Heart left ventricle (tissue), 13 donors: ENCODE measurements at regions not wholly inside any gene's neighbourhood (a gene's known extent, or its start where the extent isn't known, plus 50 kb on each side); places are given as distances from the start of the nearest gene placed in this dataset.

Experiments used
- CTCF ChIP-seq, 12 donors: fragments of 200-600 bp; sonication (generic) in 4 of 12; IDR thresholded peaks; one replicate each; pipeline versions ENCODE4 v1.5.0 to v1.8.0; 2018 to 2022; ENCODE audit warnings: antibody characterized with exemption in 12 of 12, mild to moderate bottlenecking in 5 of 12
- POLR2A ChIP-seq, 2 donors: fragments of 450-650 bp; IDR thresholded peaks; one replicate each; pipeline ENCODE4 v1.6.1; 2017; ENCODE audit warnings: antibody characterized with exemption in 2 of 2, mild to moderate bottlenecking in 2 of 2, moderate library complexity in 2 of 2
- donor health status: ischemic (EF 13 %, LVEDD 7.1; RV severe dilation, severe dysfunction).
- donor health status: DM: no; HTN: yes; CAD: no.
- donor health status: DM: no; HTN: no; CAD: no.
- donor health status: ischemic (EF 25% LVEDD 6.9; RV normal size, moderate dysfunction).
- donor health status: ischemic (EF 25% LVEDD 5.7; RV mildly dilated, moderate dysfunction).
- donor health status: ischemic (EF 35%, LVEDD 5.7; RV mildly dilated, moderate dysfunction).
- donor health status: nonischemic (EF 11% LVEDD 7.7; RV severe dilation, severe dysfunction).
- donor health status: DM: yes; HTN: yes; CAD: no.
- donor health status: PGD.
- donor health status: ischemic (EF 29% LVEDD 5.4; RV normal size, mild dysfunction).
- donor health status: nonischemic (EF 23%, LVEDD 6.1; RV moderate dilation, normal function).

GRCh38 chrX:43019021-43019420, 241.1 kb upstream of the PPP1R2C start:
- TF ChIP-seq CTCF (IDR thresholded peaks at IDR 0.05), result no peak
- TF ChIP-seq POLR2A (IDR thresholded peaks at IDR 0.05), result no peak
